HEK293 (cell line): ENCODE measurements at regions not wholly inside any gene's neighbourhood (a gene's known extent, or its start where the extent isn't known, plus 50 kb on each side); places are given as distances from the start of the nearest gene placed in this dataset.

Experiments used
- CTCF ChIA-PET: fragments of 350-600 bp; formaldehyde crosslinking; extraction: SDS; loops from one replicate; lab custom pipeline; 2021; ENCODE audit warnings: antibody characterized with exemption; lab: Yijun Ruan, JAX
- POLR2A ChIA-PET: fragments of 300-600 bp; formaldehyde crosslinking; extraction: SDS; loops from one replicate; lab custom pipeline; 2020; ENCODE audit warnings: antibody characterized with exemption, inconsistent platforms; lab: Yijun Ruan, JAX
- H3K27ac ChIP-seq: fragments of 200-500 bp; sonication (Bioruptor generic); 2 replicates; pipeline ENCODE4 v1.5.1; 2014; ENCODE audit warnings: low read depth, low read length, control low read depth, inconsistent platforms; ENCODE audit errors: extremely low read depth
- H3K36me3 ChIP-seq, 2 experiments: fragments of 200-500 bp in 1 of 2; sonication (Bioruptor generic) in 1 of 2; 1 replicate in 1 of 2; 2 replicates in 1 of 2; pipeline ENCODE4 v1.5.1; 2014 to 2017; ENCODE audit warnings: inconsistent platforms in 2 of 2, low read length in 2 of 2; ENCODE audit not compliant: control insufficient read depth in 2 of 2, insufficient read depth in 1 of 2
- H3K4me1 ChIP-seq: fragments of 200-500 bp; sonication (Bioruptor generic); 2 replicates; pipeline ENCODE4 v1.5.1; 2014; ENCODE audit warnings: mild to moderate bottlenecking, low read length, inconsistent platforms; ENCODE audit not compliant: control insufficient read depth, insufficient read depth
- H3K4me3 ChIP-seq: 2 replicates; pipeline ENCODE4 v1.5.1; 2011; ENCODE audit warnings: low read depth, mild to moderate bottlenecking, control low read depth, low read length, moderate library complexity
- H3K9me3 ChIP-seq: fragments of 200-500 bp; sonication (Bioruptor generic); 2 replicates; pipeline ENCODE4 v1.5.1; 2014; ENCODE audit warnings: low read depth, low read length, inconsistent platforms; ENCODE audit not compliant: control insufficient read depth, insufficient read depth
- ELK4 ChIP-seq: IDR thresholded peaks from 2 replicates; pipeline ENCODE4 v1.6.1; 2011; ENCODE audit warnings: mild to moderate bottlenecking, low read depth, low read length, borderline replicate concordance
- KLF8 ChIP-seq: fragments of 450-650 bp; formaldehyde crosslinking; IDR thresholded peaks from 2 replicates; pipeline ENCODE4 v1.5.1; 2016; ENCODE audit warnings: missing biosample characterization, missing genetic modification characterization
- OVOL3 ChIP-seq: fragments of 450-650 bp; formaldehyde crosslinking; IDR thresholded peaks from 2 replicates; pipeline ENCODE4 v1.5.1; 2016; ENCODE audit warnings: missing biosample characterization, missing genetic modification characterization
- SP7 ChIP-seq: fragments of 450-650 bp; formaldehyde crosslinking; IDR thresholded peaks from 2 replicates; pipeline ENCODE4 v1.5.1; 2016; ENCODE audit warnings: missing biosample characterization, missing genetic modification characterization
- TRIM28 ChIP-seq: IDR thresholded peaks from 2 replicates; pipeline ENCODE4 v1.6.1; 2011; ENCODE audit warnings: low read length, control low read depth, borderline replicate concordance
- ZBTB20 ChIP-seq: fragments of 450-650 bp; formaldehyde crosslinking; IDR thresholded peaks from 2 replicates; pipeline ENCODE4 v1.5.1; 2016; ENCODE audit warnings: missing biosample characterization, missing genetic modification characterization
- ZBTB44 ChIP-seq: fragments of 450-650 bp; IDR thresholded peaks from 2 replicates; pipeline ENCODE4 v1.5.1; 2018; ENCODE audit warnings: missing biosample characterization, mild to moderate bottlenecking, missing genetic modification characterization
- ZNF114 ChIP-seq: fragments of 450-650 bp; formaldehyde crosslinking; IDR thresholded peaks from 2 replicates; pipeline ENCODE4 v1.5.0; 2017; ENCODE audit warnings: missing biosample characterization, missing genetic modification characterization
- ZNF138 ChIP-seq: fragments of 450-650 bp; formaldehyde crosslinking; IDR thresholded peaks from 2 replicates; pipeline ENCODE4 v1.5.1; 2016; ENCODE audit warnings: missing biosample characterization, missing genetic modification characterization, borderline replicate concordance
- ZNF146 ChIP-seq: fragments of 450-650 bp; formaldehyde crosslinking; IDR thresholded peaks from 2 replicates; pipeline ENCODE4 v1.5.1; 2016; ENCODE audit warnings: missing biosample characterization, missing genetic modification characterization
- ZNF16 ChIP-seq: fragments of 450-650 bp; formaldehyde crosslinking; IDR thresholded peaks from 2 replicates; pipeline ENCODE4 v1.5.1; 2016; ENCODE audit warnings: low read depth, missing biosample characterization, missing genetic modification characterization
- ZNF274 ChIP-seq, 2 experiments: fragments of 200-500 bp in 1 of 2; fragments of 450-650 bp in 1 of 2; sonication (Bioruptor generic) in 1 of 2; formaldehyde crosslinking in 1 of 2; IDR thresholded peaks; 2 replicates each; pipeline versions ENCODE4 v1.5.1 to v1.6.1; 2014 to 2016; ENCODE audit warnings: borderline replicate concordance in 1 of 2, inconsistent platforms in 1 of 2, low read length in 1 of 2, missing biosample characterization in 1 of 2, missing genetic modification characterization in 1 of 2
- ZNF335 ChIP-seq: fragments of 450-650 bp; formaldehyde crosslinking; conservative IDR thresholded peaks from 2 replicates; pipeline ENCODE4 v1.5.1; 2016; ENCODE audit warnings: missing biosample characterization, missing genetic modification characterization
- ZNF37A ChIP-seq: fragments of 450-650 bp; IDR thresholded peaks from 2 replicates; pipeline ENCODE4 v1.5.1; 2018; ENCODE audit warnings: missing biosample characterization, missing genetic modification characterization
- ZNF449 ChIP-seq: fragments of 450-650 bp; formaldehyde crosslinking; IDR thresholded peaks from 2 replicates; pipeline ENCODE4 v1.5.1; 2017; ENCODE audit warnings: missing biosample characterization, mild to moderate bottlenecking, missing genetic modification characterization, moderate library complexity
- ZNF473 ChIP-seq: fragments of 450-650 bp; formaldehyde crosslinking; IDR thresholded peaks from 2 replicates; pipeline ENCODE4 v1.5.1; 2017; ENCODE audit warnings: missing biosample characterization, missing genetic modification characterization
- ZNF510 ChIP-seq: fragments of 450-650 bp; formaldehyde crosslinking; IDR thresholded peaks from 2 replicates; pipeline ENCODE4 v1.5.1; 2018; ENCODE audit warnings: mild to moderate bottlenecking, missing genetic modification characterization, missing biosample characterization; ENCODE audit not compliant: insufficient replicate concordance
- ZNF549 ChIP-seq: fragments of 450-650 bp; IDR thresholded peaks from 2 replicates; pipeline ENCODE4 v1.5.1; 2018; ENCODE audit warnings: missing biosample characterization, missing genetic modification characterization, mild to moderate bottlenecking, inconsistent platforms, moderate library complexity
- ZNF610 ChIP-seq: fragments of 450-650 bp; formaldehyde crosslinking; IDR thresholded peaks from 2 replicates; pipeline ENCODE4 v1.5.1; 2016; ENCODE audit warnings: missing biosample characterization, missing genetic modification characterization, borderline replicate concordance
- ZNF639 ChIP-seq: fragments of 450-650 bp; formaldehyde crosslinking; IDR thresholded peaks from 2 replicates; pipeline ENCODE4 v1.5.1; 2016; ENCODE audit warnings: missing biosample characterization, missing genetic modification characterization
- ZNF664 ChIP-seq: fragments of 450-650 bp; formaldehyde crosslinking; IDR thresholded peaks from 2 replicates; pipeline ENCODE4 v1.5.1; 2016; ENCODE audit warnings: missing biosample characterization, missing genetic modification characterization
- ZNF768 ChIP-seq: fragments of 450-650 bp; formaldehyde crosslinking; IDR thresholded peaks from 2 replicates; pipeline ENCODE4 v1.5.1; 2018; ENCODE audit warnings: missing biosample characterization, mild to moderate bottlenecking, missing genetic modification characterization
- ZNF776 ChIP-seq: fragments of 450-650 bp; formaldehyde crosslinking; IDR thresholded peaks from 2 replicates; pipeline ENCODE4 v1.5.0; 2017; ENCODE audit warnings: missing biosample characterization, missing genetic modification characterization, borderline replicate concordance

- TF ChIP-seq ZNF776 (tag by site-specific recombination) (no peak), ZNF549 (tag by site-specific recombination) (no peak), SP7 (tag by site-specific recombination) (no peak)
Measured at GRCh38 chrX:79557212-79557611, 190.1 kb upstream of the ITM2A start (continued).

GRCh38 chrX:79556800-79557199, 189.7 kb upstream of the ITM2A start:
- H3K4me1 ChIP-seq: no peaks in the 10 kb centered on the region
- H3K4me3 ChIP-seq: no peak overlapping the region
- H3K9me3 ChIP-seq: no peaks in the 10 kb centered on the region; the same call in none of the 2 replicates
- no peak for TF ChIP-seq KLF8 (tag by site-specific recombination)
- TF ChIP-seq ZNF768 (tag by site-specific recombination): no peak
- no peak for TF ChIP-seq ZNF610 (tag by site-specific recombination)
- no peak for TF ChIP-seq OVOL3 (tag by site-specific recombination)
- no peak for TF ChIP-seq ZNF146 (tag by site-specific recombination)
- no peak for TF ChIP-seq ZBTB44
- no peak for TF ChIP-seq ZNF16 (tag by site-specific recombination)
- no peak for TF ChIP-seq ZNF37A (tag by site-specific recombination)
- TF ChIP-seq ZNF664 (tag by site-specific recombination): no peak
- no peak for TF ChIP-seq ZNF138
- no peak for TF ChIP-seq ZNF473 (tag by site-specific recombination)
- TF ChIP-seq, all 188 proteins: peak for 0
- Histone ChIP-seq H3K36me3 (no peaks in the 10 kb centered on the region), H3K27ac (no peak overlapping the region)
- CTCF ChIA-PET: no interaction called here
- POLR2A ChIA-PET: no interaction called here

GRCh38 chrX:79530310-79531108, 163.4 kb upstream of the ITM2A start:
- CTCF ChIA-PET: interaction anchor here (0.6 kb wide), 1 partner anchor 1883 kb away, joined by 3 read pairs; no protein-coding TSS in a partner anchor
- no peak for TF ChIP-seq ZNF335 (tag by site-specific recombination)
- TF ChIP-seq ZNF274 (IDR thresholded peaks at IDR 0.05; ENCODE audit: low read length): no peak
- TF ChIP-seq ZNF274 (tag by site-specific recombination; IDR thresholded peaks at IDR 0.05; ENCODE audit: borderline replicate concordance): no peak
- TF ChIP-seq ZNF639 (tag by site-specific recombination): no peak
- TF ChIP-seq ELK4: no peak
- no peak for TF ChIP-seq ZNF510 (tag by site-specific recombination)
- no peak for TF ChIP-seq TRIM28
- no peak for TF ChIP-seq ZNF114 (tag by site-specific recombination)
- TF ChIP-seq ZBTB44: no peak
- TF ChIP-seq ZNF449: no peak
- TF ChIP-seq ZBTB20 (tag by site-specific recombination): no peak
- Histone ChIP-seq H3K4me3 (no peak overlapping the region), H3K9me3 (no peaks in the 10 kb centered on the region), H3K4me1 (no peaks in the 10 kb centered on the region), H3K36me3 (no peaks in the 10 kb centered on the region), H3K27ac (no peak overlapping the region)
- POLR2A ChIA-PET: no interaction called here
